Stomach (tissue), 4 donors: ENCODE measurements at regions not wholly inside any gene's neighbourhood (a gene's known extent, or its start where the extent isn't known, plus 50 kb on each side); places are given as distances from the start of the nearest gene placed in this dataset.

Experiments
- POLR2A ChIP-seq, 4 donors: fragments of 450-650 bp; IDR thresholded peaks; one replicate each; pipeline ENCODE4 v1.6.1; 2016; ENCODE audit warnings: antibody characterized with exemption in 4 of 4, control low read depth in 2 of 4, mild to moderate bottlenecking in 1 of 4, moderate library complexity in 1 of 4
- TF ChIP-seq, protein P1 (sequence below), 7 experiments: fragments of 450-650 bp in 4 of 7; fragments of 200-600 bp in 3 of 7; sonication (generic) in 3 of 7; IDR thresholded peaks; one replicate each; pipeline ENCODE4 v1.5.1; 2016 to 2019; ENCODE audit warnings: antibody characterized with exemption in 7 of 7, control low read depth in 2 of 7, mild to moderate bottlenecking in 1 of 7

DNA sequence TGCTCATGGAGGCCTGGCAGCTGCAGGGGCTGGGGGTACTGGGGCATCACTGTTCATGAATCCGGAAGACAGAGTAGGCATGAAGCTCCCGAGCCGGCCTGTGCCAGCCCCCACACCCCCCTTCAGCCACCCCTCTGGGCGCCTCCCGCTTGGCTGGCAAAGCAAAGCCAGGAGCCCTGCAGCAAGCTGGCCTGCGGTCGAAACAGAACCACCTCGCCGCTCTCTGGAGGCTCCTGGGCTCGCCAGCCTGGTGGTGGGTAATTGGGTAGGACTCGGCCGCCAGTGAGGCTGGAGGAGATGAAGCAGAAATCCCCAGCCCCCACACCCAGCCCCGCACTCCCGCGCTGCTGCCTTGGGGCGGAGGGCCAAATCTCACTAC, 70.9 kb upstream of the GPC1 start:
- TF ChIP-seq, protein P1, sequence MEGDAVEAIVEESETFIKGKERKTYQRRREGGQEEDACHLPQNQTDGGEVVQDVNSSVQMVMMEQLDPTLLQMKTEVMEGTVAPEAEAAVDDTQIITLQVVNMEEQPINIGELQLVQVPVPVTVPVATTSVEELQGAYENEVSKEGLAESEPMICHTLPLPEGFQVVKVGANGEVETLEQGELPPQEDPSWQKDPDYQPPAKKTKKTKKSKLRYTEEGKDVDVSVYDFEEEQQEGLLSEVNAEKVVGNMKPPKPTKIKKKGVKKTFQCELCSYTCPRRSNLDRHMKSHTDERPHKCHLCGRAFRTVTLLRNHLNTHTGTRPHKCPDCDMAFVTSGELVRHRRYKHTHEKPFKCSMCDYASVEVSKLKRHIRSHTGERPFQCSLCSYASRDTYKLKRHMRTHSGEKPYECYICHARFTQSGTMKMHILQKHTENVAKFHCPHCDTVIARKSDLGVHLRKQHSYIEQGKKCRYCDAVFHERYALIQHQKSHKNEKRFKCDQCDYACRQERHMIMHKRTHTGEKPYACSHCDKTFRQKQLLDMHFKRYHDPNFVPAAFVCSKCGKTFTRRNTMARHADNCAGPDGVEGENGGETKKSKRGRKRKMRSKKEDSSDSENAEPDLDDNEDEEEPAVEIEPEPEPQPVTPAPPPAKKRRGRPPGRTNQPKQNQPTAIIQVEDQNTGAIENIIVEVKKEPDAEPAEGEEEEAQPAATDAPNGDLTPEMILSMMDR (IDR thresholded peaks at IDR 0.05): no peak
- no peak for TF ChIP-seq POLR2A (IDR thresholded peaks at IDR 0.05)
